ENCODE measurements at regions not wholly inside any gene's neighbourhood (a gene's known extent, or its start where the extent isn't known, plus 50 kb on each side); places are given as distances from the start of the nearest gene placed in this dataset.

GRCh38 chr16:65745201-65745708, 621.2 kb upstream of the CDH5 start (continued):
- TF ChIP-seq TAF7 (optimal IDR thresholded peaks at IDR 0.05; ENCODE audit: borderline replicate concordance, low read depth, low read length), result no peak
- no peak for TF ChIP-seq POLR2A (IDR thresholded peaks at IDR 0.05; ENCODE audit: control extremely low read depth in 1 of 2, low read depth in 2 of 2, low read length in 2 of 2)
- no peak for TF ChIP-seq CTCF (IDR thresholded peaks at IDR 0.05; ENCODE audit: control extremely low read depth in 1 of 3, insufficient read depth in 1 of 3, low read depth in 1 of 3, low read length in 3 of 3)
- no peak for TF ChIP-seq HDAC2 (IDR thresholded peaks at IDR 0.05; ENCODE audit: borderline replicate concordance in 1 of 2, low read depth in 2 of 2, low read length in 2 of 2)
- no peak for TF ChIP-seq GTF2F1 (IDR thresholded peaks at IDR 0.05; ENCODE audit: borderline replicate concordance, low read depth, low read length)
- no peak for TF ChIP-seq BACH1 (IDR thresholded peaks at IDR 0.05; ENCODE audit: low read length)

Measured in H1 (cell line).